PC-9 (cell line): ENCODE measurements at regions not wholly inside any gene's neighbourhood (a gene's known extent, or its start where the extent isn't known, plus 50 kb on each side); places are given as distances from the start of the nearest gene placed in this dataset.

Experiments used
- CTCF ChIP-seq: fragments of 200-600 bp; sonication (generic); conservative IDR thresholded peaks from 2 replicates; pipeline ENCODE4 v1.6.1; 2017; ENCODE audit warnings: mixed run types, antibody characterized with exemption, mild to moderate bottlenecking, moderate library complexity
- EZH2 ChIP-seq: fragments of 200-600 bp; sonication (generic); IDR thresholded peaks from 2 replicates; pipeline ENCODE4 v1.8.0; 2017; ENCODE audit warnings: antibody characterized with exemption, low read depth

GRCh38 chr11:106160494-106160893 lies 83.0 kb downstream of the AASDHPPT start:
- no peak for TF ChIP-seq CTCF
- TF ChIP-seq EZH2, result no peak
